ENCODE measurements at regions not wholly inside any gene's neighbourhood (a gene's known extent, or its start where the extent isn't known, plus 50 kb on each side); places are given as distances from the start of the nearest gene placed in this dataset.
"Not testable (repeated sequence)": the region's sequence is repeated elsewhere in the genome, so short reads cannot be mapped to it uniquely, and the experiment has no call there.

GRCh38 chrX:43238461-43238945, 417.6 kb upstream of the MAOA start:
- ATAC-seq = no peak

- no peak for ATAC-seq
These were observed 416.7 kb upstream of the MAOA start for GRCh38 chrX:43239356-43239755.

- ATAC-seq = no peak
These were observed 400.5 kb upstream of the MAOA start for GRCh38 chrX:43255596-43255995.

- no peak for ATAC-seq
These were observed 389.6 kb upstream of the MAOA start for GRCh38 chrX:43266487-43266886.

GRCh38 chrX:43267652-43268051, 388.4 kb upstream of the MAOA start:
- no peak for ATAC-seq

GRCh38 chrX:43269201-43269600, 386.9 kb upstream of the MAOA start:
- no peak for ATAC-seq

- no peak for ATAC-seq
These were observed 378.2 kb upstream of the MAOA start for GRCh38 chrX:43277879-43278278.

- no peak for ATAC-seq
These were observed 377.7 kb upstream of the MAOA start for GRCh38 chrX:43278440-43278839.

- no peak for ATAC-seq
These were observed 376.7 kb upstream of the MAOA start for GRCh38 chrX:43279341-43279808.

GRCh38 chrX:43283187-43283586, 372.9 kb upstream of the MAOA start:
- no peak for ATAC-seq

GRCh38 chrX:43311625-43312024, 344.5 kb upstream of the MAOA start:
- not testable (repeated sequence) for ATAC-seq

GRCh38 chrX:43313035-43313434, 343.1 kb upstream of the MAOA start:
- ATAC-seq = no peak

GRCh38 chrX:43314525-43314924, 341.6 kb upstream of the MAOA start:
- no peak for ATAC-seq

- no peak for ATAC-seq
These were observed 340.5 kb upstream of the MAOA start for GRCh38 chrX:43315622-43316021.

GRCh38 chrX:43316146-43316545, 340.0 kb upstream of the MAOA start:
- no peak for ATAC-seq

- ATAC-seq = no peak
These were observed 338.7 kb upstream of the MAOA start for GRCh38 chrX:43317378-43317777.

- ATAC-seq = no peak
These were observed 327.6 kb upstream of the MAOA start for GRCh38 chrX:43328358-43328946.

- no peak for ATAC-seq
These were observed 322.6 kb upstream of the MAOA start for GRCh38 chrX:43333543-43333942.

GRCh38 chrX:43345166-43345565, 310.9 kb upstream of the MAOA start:
- ATAC-seq = peak; percentile 64 to 68

- ATAC-seq = no peak
These were observed 306.7 kb upstream of the MAOA start for GRCh38 chrX:43349363-43349762.

- no peak for ATAC-seq
These were observed 305.2 kb upstream of the MAOA start for GRCh38 chrX:43350935-43351334.

- no peak for ATAC-seq
These were observed 298.4 kb upstream of the MAOA start for GRCh38 chrX:43357741-43358140.

- no peak for ATAC-seq
These were observed 283.1 kb upstream of the MAOA start for GRCh38 chrX:43373032-43373431.

GRCh38 chrX:43375136-43375535, 281.0 kb upstream of the MAOA start:
- no peak for ATAC-seq

- no peak for ATAC-seq
These were observed 275.4 kb upstream of the MAOA start for GRCh38 chrX:43380704-43381103.
